Neural cell (in vitro differentiated cells): ENCODE measurements at regions not wholly inside any gene's neighbourhood (a gene's known extent, or its start where the extent isn't known, plus 50 kb on each side); places are given as distances from the start of the nearest gene placed in this dataset.

Experiments used
- H2AFZ ChIP-seq: fragments of 200-600, 300-800 bp; sonication (generic), shearing (Covaris generic); 2 replicates; pipeline ENCODE4 v1.6.0; 2014; ENCODE audit warnings: low read depth, mild to moderate bottlenecking, antibody characterized with exemption, low read length, moderate library complexity
- H3F3A ChIP-seq: fragments of 200-600 bp; shearing (Covaris generic); 2 replicates; pipeline ENCODE4 v1.6.1; 2016; ENCODE audit warnings: mild to moderate bottlenecking, moderate library complexity, mixed read lengths, antibody characterized with exemption, low read length; ENCODE audit not compliant: insufficient read depth, poor library complexity, severe bottlenecking
- H3K27ac ChIP-seq: fragments of 200-600, 300-800 bp; sonication (generic), shearing (Covaris generic); 2 replicates; pipeline ENCODE4 v1.5.1; 2014; ENCODE audit warnings: mild to moderate bottlenecking, low read length, moderate library complexity
- H3K27me3 ChIP-seq: fragments of 300-800, 200-600 bp; sonication (generic), shearing (Covaris generic); 2 replicates; pipeline ENCODE4 v1.6.0; 2014; ENCODE audit warnings: mild to moderate bottlenecking, low read depth, low read length, moderate library complexity; ENCODE audit not compliant: insufficient read depth
- H3K36me3 ChIP-seq: fragments of 300-800, 200-600 bp; sonication (generic), shearing (Covaris generic); 2 replicates; pipeline ENCODE4 v1.5.1; 2014; ENCODE audit warnings: mild to moderate bottlenecking, antibody characterized with exemption, low read length, moderate library complexity; ENCODE audit not compliant: insufficient read depth
- H3K4me2 ChIP-seq: fragments of 300-800, 200-600 bp; sonication (generic), shearing (Covaris generic); 2 replicates; pipeline ENCODE4 v1.6.0; 2014; ENCODE audit warnings: mild to moderate bottlenecking, low read length
- H3K4me3 ChIP-seq: fragments of 300-800, 200-600 bp; sonication (generic), shearing (Covaris generic); 2 replicates; pipeline ENCODE4 v1.5.1; 2014; ENCODE audit warnings: mild to moderate bottlenecking, low read length, moderate library complexity
- H3K79me2 ChIP-seq: fragments of 200-600 bp; shearing (Covaris generic); replicated peaks from 2 replicates; pipeline ENCODE4 v1.6.0; 2014; ENCODE audit warnings: mild to moderate bottlenecking, low read length, moderate library complexity; ENCODE audit not compliant: insufficient read depth
- H3K9ac ChIP-seq: fragments of 300-800, 200-600 bp; sonication (generic), shearing (Covaris generic); 2 replicates; pipeline ENCODE4 v1.6.1; 2016; ENCODE audit warnings: mild to moderate bottlenecking, low read length, mixed read lengths
- H3K9me2 ChIP-seq: fragments of 200-600 bp; shearing (Covaris generic); 2 replicates; pipeline ENCODE4 v1.6.1; 2016; ENCODE audit warnings: mild to moderate bottlenecking, low read length, mixed read lengths; ENCODE audit not compliant: insufficient read depth
- H3K9me3 ChIP-seq: fragments of 200-600, 300-800 bp; sonication (generic), shearing (Covaris generic); 2 replicates; pipeline ENCODE4 v1.6.1; 2016; ENCODE audit warnings: mild to moderate bottlenecking, mixed run types, low read length, moderate library complexity, mixed read lengths
- H4K20me1 ChIP-seq: fragments of 200-600 bp; shearing (Covaris generic); 2 replicates; pipeline ENCODE4 v1.6.1; 2016; ENCODE audit warnings: mild to moderate bottlenecking, mixed run types; ENCODE audit not compliant: insufficient read depth
- CTCF ChIP-seq: fragments of 450-650 bp; IDR thresholded peaks from 2 replicates; pipeline ENCODE4 v1.5.1; 2014; ENCODE audit warnings: antibody characterized with exemption, mild to moderate bottlenecking, moderate library complexity; ENCODE audit not compliant: poor library complexity, severe bottlenecking
- EP300 ChIP-seq: fragments of 450-650 bp; conservative IDR thresholded peaks from 2 replicates; pipeline ENCODE4 v1.6.1; 2014; ENCODE audit warnings: antibody characterized with exemption, mild to moderate bottlenecking, moderate library complexity; ENCODE audit not compliant: poor library complexity, severe bottlenecking
- EZH2 ChIP-seq: fragments of 200-600, 300-800 bp; shearing (Covaris generic), sonication (generic); IDR thresholded peaks from 2 replicates; pipeline ENCODE4 v1.6.1; 2014; ENCODE audit warnings: antibody characterized with exemption, low read length, borderline replicate concordance, mild to moderate bottlenecking; ENCODE audit not compliant: insufficient read depth, poor library complexity, severe bottlenecking
- MXI1 ChIP-seq: fragments of 450-650 bp; conservative IDR thresholded peaks from 2 replicates; pipeline ENCODE4 v1.6.1; 2014; ENCODE audit warnings: antibody characterized with exemption, mild to moderate bottlenecking; ENCODE audit not compliant: poor library complexity, severe bottlenecking
- POLR2AphosphoS5 ChIP-seq: IDR thresholded peaks from 2 replicates; pipeline ENCODE4 v1.6.1; 2012
- RAD21 ChIP-seq: fragments of 450-650 bp; conservative IDR thresholded peaks from 2 replicates; pipeline ENCODE4 v1.6.1; 2014; ENCODE audit warnings: antibody characterized with exemption, mild to moderate bottlenecking, moderate library complexity
- REST ChIP-seq: IDR thresholded peaks from 2 replicates; pipeline ENCODE4 v1.6.1; 2012; ENCODE audit warnings: borderline replicate concordance
- SMC3 ChIP-seq: fragments of 450-650 bp; conservative IDR thresholded peaks from 2 replicates; pipeline ENCODE4 v1.6.1; 2014; ENCODE audit warnings: antibody characterized with exemption, mild to moderate bottlenecking, moderate library complexity; ENCODE audit not compliant: poor library complexity
- TAF1 ChIP-seq: IDR thresholded peaks from 2 replicates; pipeline ENCODE4 v1.6.1; 2012; ENCODE audit warnings: low read depth

GRCh38 chr1:17935230-17935629, 172.4 kb upstream of the IGSF21 start:
- no peak overlapping the region for H3K4me2 ChIP-seq
- no peaks in the 10 kb centered on the region for H4K20me1 ChIP-seq

GRCh38 chr1:17941431-17942189, 166.0 kb upstream of the IGSF21 start:
- Histone ChIP-seq H3K4me3 (no peak overlapping the region), H3F3A (no peaks in the 10 kb centered on the region), H2AFZ (no peak overlapping the region), H4K20me1 (no peaks in the 10 kb centered on the region), H3K4me2 (no peak overlapping the region), H3K27me3 (no peaks in the 10 kb centered on the region), H3K27ac (no peak overlapping the region), H3K9me2 (no peaks in the 10 kb centered on the region), H3K36me3 (no peaks in the 10 kb centered on the region), H3K79me2 (no peaks in the 10 kb centered on the region), H3K9me3 (no peaks in the 10 kb centered on the region), H3K9ac (no peak overlapping the region)
- no peak for TF ChIP-seq POLR2AphosphoS5
- no peak for TF ChIP-seq SMC3
- no peak for TF ChIP-seq REST
- TF ChIP-seq TAF1: no peak
- TF ChIP-seq RAD21: no peak
- no peak for TF ChIP-seq EP300
- TF ChIP-seq CTCF: no peak
- TF ChIP-seq MXI1: no peak
- TF ChIP-seq EZH2: no peak

More at GRCh38 chr1:17935230-17935629, 172.4 kb upstream of the IGSF21 start:
- Histone ChIP-seq H3K9me2 (no peaks in the 10 kb centered on the region), H3K9ac (no peak overlapping the region), H3K4me3 (no peak overlapping the region), H3K9me3 (no peaks in the 10 kb centered on the region), H3K27ac (no peak overlapping the region), H3F3A (no peaks in the 10 kb centered on the region), H3K79me2 (no peaks in the 10 kb centered on the region), H2AFZ (no peak overlapping the region), H3K36me3 (no peaks in the 10 kb centered on the region), H3K27me3 (no peaks in the 10 kb centered on the region)
- TF ChIP-seq RAD21: no peak

- Histone ChIP-seq H3K27ac (no peak overlapping the region), H2AFZ (no peak overlapping the region), H3K9me2 (no peaks in the 10 kb centered on the region), H3K9me3 (no peaks in the 10 kb centered on the region), H4K20me1 (no peaks in the 10 kb centered on the region), H3K4me2 (no peak overlapping the region), H3K4me3 (no peak overlapping the region), H3K27me3 (no peaks in the 10 kb centered on the region), H3K79me2 (no peaks in the 10 kb centered on the region), H3K36me3 (no peaks in the 10 kb centered on the region), H3F3A (no peaks in the 10 kb centered on the region), H3K9ac (no peak overlapping the region)
- no peak for TF ChIP-seq EZH2
- no peak for TF ChIP-seq POLR2AphosphoS5
- no peak for TF ChIP-seq CTCF
- TF ChIP-seq RAD21: no peak
- TF ChIP-seq REST: no peak
- TF ChIP-seq EP300: no peak
- no peak for TF ChIP-seq MXI1
- TF ChIP-seq SMC3: no peak
- no peak for TF ChIP-seq TAF1
Measured at GRCh38 chr1:17943506-17943905, 164.1 kb upstream of the IGSF21 start.
